ENCODE measurements at regions not wholly inside any gene's neighbourhood (a gene's known extent, or its start where the extent isn't known, plus 50 kb on each side); places are given as distances from the start of the nearest gene placed in this dataset.
A peak's percentile ranks its signal among the peaks of the same experiment; 100 is the strongest.

GRCh38 chr2:83689402-83689801 is 769.7 kb downstream of the SUCLG1 start:
- no peak for ATAC-seq
- BruUV-seq (replicated peaks), result no TSS peak
- CTCF ChIA-PET, result no interaction called here

GRCh38 chr2:83686863-83687262 is 772.2 kb downstream of the SUCLG1 start:
- ATAC-seq (no peak), DNase-seq (no peak)
- no peak overlapping the region for H2AFZ ChIP-seq (ENCODE audit: low read length)
- no peaks in the 10 kb centered on the region for H3F3A ChIP-seq (ENCODE audit: low read length, unreplicated experiment)
- H3K27ac ChIP-seq (ENCODE audit: low read length), result no peak overlapping the region
- no peaks in the 10 kb centered on the region for H3K27me3 ChIP-seq (ENCODE audit: low read length)
- H3K9me3 ChIP-seq (ENCODE audit: low read length), result no peaks in the 10 kb centered on the region
- H3K4me3 ChIP-seq (ENCODE audit: low read length), result no peak overlapping the region
- ChIA-PET POLR2A (ENCODE audit: unreplicated experiment) (no interaction called here), CTCF (no interaction called here)
- TF ChIP-seq EZH2phosphoT487 (IDR thresholded peaks at IDR 0.05; ENCODE audit: borderline replicate concordance, low read length), result no peak
- no peak for TF ChIP-seq CTCF (conservative IDR thresholded peaks at IDR 0.05; ENCODE audit: low read depth, low read length)
- no peak for TF ChIP-seq EZH2 (IDR thresholded peaks at IDR 0.05; ENCODE audit: low read length, unreplicated experiment)
- H3K9me2 ChIP-seq (replicated peaks; ENCODE audit: low read length), result no peaks in the 10 kb centered on the region
- BruUV-seq (replicated peaks), result no TSS peak
- H4K20me1 ChIP-seq (ENCODE audit: low read length), result no peaks in the 10 kb centered on the region
- H3K4me2 ChIP-seq (ENCODE audit: low read length), result no peak overlapping the region
- H3K4me1 ChIP-seq (ENCODE audit: insufficient read depth, low read length), result no peaks in the 10 kb centered on the region; the same call in 1 of the 2 replicates
- intact Hi-C loops (cut with micrococcal nuclease), result no loop called here
- no peaks in the 10 kb centered on the region for H3K79me2 ChIP-seq (ENCODE audit: low read length)
- H3K36me3 ChIP-seq (ENCODE audit: low read depth, low read length), result no peaks in the 10 kb centered on the region
- no peak overlapping the region for H3K9ac ChIP-seq (ENCODE audit: low read length)

More at GRCh38 chr2:83689402-83689801, 769.7 kb downstream of the SUCLG1 start:
- POLR2A ChIA-PET (ENCODE audit: unreplicated experiment), result no interaction called here
- no peaks in the 10 kb centered on the region for H3K9me2 ChIP-seq (replicated peaks; ENCODE audit: low read length)
- H2AFZ ChIP-seq (ENCODE audit: low read length), result no peak overlapping the region
- peak; percentile 53 for DNase-seq
- no peak overlapping the region for H3K4me2 ChIP-seq (ENCODE audit: low read length)
- H3K79me2 ChIP-seq (ENCODE audit: low read length), result no peaks in the 10 kb centered on the region
- intact Hi-C loops (cut with micrococcal nuclease), result no loop called here
- H3K36me3 ChIP-seq (ENCODE audit: low read depth, low read length), result no peaks in the 10 kb centered on the region
- no peaks in the 10 kb centered on the region for H4K20me1 ChIP-seq (ENCODE audit: low read length)
- no peak overlapping the region for H3K9ac ChIP-seq (ENCODE audit: low read length)
- no peak for TF ChIP-seq CTCF (conservative IDR thresholded peaks at IDR 0.05; ENCODE audit: low read depth, low read length)
- no peak for TF ChIP-seq EZH2 (IDR thresholded peaks at IDR 0.05; ENCODE audit: low read length, unreplicated experiment)
- TF ChIP-seq EZH2phosphoT487 (IDR thresholded peaks at IDR 0.05; ENCODE audit: borderline replicate concordance, low read length), result no peak
- no peaks in the 10 kb centered on the region for H3K27me3 ChIP-seq (ENCODE audit: low read length)
- H3F3A ChIP-seq (ENCODE audit: low read length, unreplicated experiment), result no peaks in the 10 kb centered on the region
- H3K27ac ChIP-seq (ENCODE audit: low read length), result no peak overlapping the region
- H3K4me3 ChIP-seq (ENCODE audit: low read length), result no peak overlapping the region
- no peaks in the 10 kb centered on the region for H3K9me3 ChIP-seq (ENCODE audit: low read length)
- no peaks in the 10 kb centered on the region; the same call in 1 of the 2 replicates for H3K4me1 ChIP-seq (ENCODE audit: insufficient read depth, low read length)

GRCh38 chr2:83674050-83674449 is 785.0 kb downstream of the SUCLG1 start:
- Histone ChIP-seq H3K27me3 (ENCODE audit: low read length) (no peaks in the 10 kb centered on the region), H3K79me2 (ENCODE audit: low read length) (no peaks in the 10 kb centered on the region), H3K36me3 (ENCODE audit: low read depth, low read length) (no peaks in the 10 kb centered on the region), H3K27ac (ENCODE audit: low read length) (no peak overlapping the region), H3K9ac (ENCODE audit: low read length) (no peak overlapping the region), H2AFZ (ENCODE audit: low read length) (no peak overlapping the region), H3F3A (ENCODE audit: low read length, unreplicated experiment) (no peaks in the 10 kb centered on the region), H4K20me1 (ENCODE audit: low read length) (no peaks in the 10 kb centered on the region), H3K4me2 (ENCODE audit: low read length) (no peak overlapping the region), H3K9me3 (ENCODE audit: low read length) (no peaks in the 10 kb centered on the region), H3K4me1 (ENCODE audit: insufficient read depth, low read length) (no peaks in the 10 kb centered on the region), H3K9me2 (replicated peaks; ENCODE audit: low read length) (no peaks in the 10 kb centered on the region), H3K4me3 (ENCODE audit: low read length) (no peak overlapping the region)
- ChIA-PET POLR2A (ENCODE audit: unreplicated experiment) (no interaction called here), CTCF (no interaction called here)
- intact Hi-C loops (cut with micrococcal nuclease), result no loop called here
- ATAC-seq (no peak), DNase-seq (no peak)
- TF ChIP-seq EZH2 (IDR thresholded peaks at IDR 0.05; ENCODE audit: low read length, unreplicated experiment), result no peak
- TF ChIP-seq CTCF (conservative IDR thresholded peaks at IDR 0.05; ENCODE audit: low read depth, low read length), result no peak
- no peak for TF ChIP-seq EZH2phosphoT487 (IDR thresholded peaks at IDR 0.05; ENCODE audit: borderline replicate concordance, low read length)
- BruUV-seq (replicated peaks), result no TSS peak
